Esophagus muscularis mucosa (tissue), 4 donors: ENCODE measurements at regions not wholly inside any gene's neighbourhood (a gene's known extent, or its start where the extent isn't known, plus 50 kb on each side); places are given as distances from the start of the nearest gene placed in this dataset.

Experiments used
- CTCF ChIP-seq, 3 experiments: fragments of 200-600 bp in 2 of 3; fragments of 450-650 bp in 1 of 3; sonication (generic) in 2 of 3; IDR thresholded peaks; one replicate each; pipeline ENCODE4 v1.5.1; 2017 to 2019; ENCODE audit warnings: antibody characterized with exemption in 3 of 3, mild to moderate bottlenecking in 2 of 3, moderate library complexity in 1 of 3
- EP300 ChIP-seq: sonication (generic); formaldehyde crosslinking; IDR thresholded peaks from one replicate; pipeline ENCODE4 v1.6.1; 2017; ENCODE audit warnings: antibody characterized with exemption
- POLR2A ChIP-seq: fragments of 450-650 bp; IDR thresholded peaks from one replicate; pipeline ENCODE4 v1.6.1; 2017; ENCODE audit warnings: antibody characterized with exemption, moderate library complexity, mild to moderate bottlenecking, low read depth

GRCh38 chr20:61056116-61056515, 195.9 kb upstream of the CDH4 start:
- TF ChIP-seq CTCF (IDR thresholded peaks at IDR 0.05) = no peak
- no peak for TF ChIP-seq POLR2A
- TF ChIP-seq EP300 = no peak
